Activated effector memory CD4-positive, alpha-beta T cell treated with Interleukin-2 at 50 U/mL for 16 hours (primary cell): ENCODE measurements at regions not wholly inside any gene's neighbourhood (a gene's known extent, or its start where the extent isn't known, plus 50 kb on each side); places are given as distances from the start of the nearest gene placed in this dataset.

Experiments used
- DNase-seq: peaks from one replicate; pipeline ENCODE4 v3.0.0-alpha.2; 2020

- no peak for DNase-seq
Observed at GRCh38 chr13:73879346-73880015, 254.7 kb downstream of the KLF12 start.

DNA sequence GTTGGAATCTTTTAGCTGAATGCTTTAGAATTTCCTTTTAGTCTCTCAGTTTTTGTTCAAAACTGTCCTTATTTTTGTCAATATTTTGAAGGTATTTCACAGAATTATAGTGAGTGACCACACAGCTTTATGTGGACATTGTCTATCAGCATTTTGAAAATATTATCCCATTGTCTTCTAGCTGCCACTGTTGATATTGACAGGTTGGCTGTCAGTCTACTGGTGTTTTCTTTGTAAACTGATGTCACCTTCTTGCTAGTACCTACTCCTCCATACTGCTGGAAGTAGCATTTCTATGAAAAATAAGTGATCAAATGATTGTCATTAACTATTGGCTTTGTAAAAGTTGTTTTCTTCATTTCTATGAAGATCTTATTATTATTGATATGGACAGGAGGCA is 256.8 kb downstream of the KLF12 start:
- DNase-seq: no peak

DNA sequence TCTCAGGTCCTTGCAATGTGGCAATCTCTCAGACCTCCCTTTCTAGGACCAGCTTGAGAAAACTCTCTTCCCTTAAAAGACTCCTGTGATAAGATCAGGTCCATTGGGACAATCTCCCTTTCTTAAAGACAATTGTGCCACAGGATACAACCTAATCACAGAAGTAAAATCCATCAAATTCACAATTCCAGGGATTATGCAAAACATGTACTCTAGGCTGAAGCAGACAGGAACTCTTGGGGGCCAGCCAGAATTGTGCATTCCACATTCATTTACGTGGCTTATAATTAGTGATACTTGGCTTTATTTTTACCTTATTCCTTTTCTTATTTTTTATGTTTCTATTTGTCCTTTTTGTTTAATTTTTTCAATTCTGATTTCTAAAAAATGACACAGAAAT is 257.9 kb downstream of the KLF12 start:
- no peak for DNase-seq

GRCh38 chr13:73873940-73874830 is 260.0 kb downstream of the KLF12 start:
- no peak for DNase-seq

- DNase-seq: no peak
Observed at GRCh38 chr13:73872397-73872796, 261.8 kb downstream of the KLF12 start.

DNA sequence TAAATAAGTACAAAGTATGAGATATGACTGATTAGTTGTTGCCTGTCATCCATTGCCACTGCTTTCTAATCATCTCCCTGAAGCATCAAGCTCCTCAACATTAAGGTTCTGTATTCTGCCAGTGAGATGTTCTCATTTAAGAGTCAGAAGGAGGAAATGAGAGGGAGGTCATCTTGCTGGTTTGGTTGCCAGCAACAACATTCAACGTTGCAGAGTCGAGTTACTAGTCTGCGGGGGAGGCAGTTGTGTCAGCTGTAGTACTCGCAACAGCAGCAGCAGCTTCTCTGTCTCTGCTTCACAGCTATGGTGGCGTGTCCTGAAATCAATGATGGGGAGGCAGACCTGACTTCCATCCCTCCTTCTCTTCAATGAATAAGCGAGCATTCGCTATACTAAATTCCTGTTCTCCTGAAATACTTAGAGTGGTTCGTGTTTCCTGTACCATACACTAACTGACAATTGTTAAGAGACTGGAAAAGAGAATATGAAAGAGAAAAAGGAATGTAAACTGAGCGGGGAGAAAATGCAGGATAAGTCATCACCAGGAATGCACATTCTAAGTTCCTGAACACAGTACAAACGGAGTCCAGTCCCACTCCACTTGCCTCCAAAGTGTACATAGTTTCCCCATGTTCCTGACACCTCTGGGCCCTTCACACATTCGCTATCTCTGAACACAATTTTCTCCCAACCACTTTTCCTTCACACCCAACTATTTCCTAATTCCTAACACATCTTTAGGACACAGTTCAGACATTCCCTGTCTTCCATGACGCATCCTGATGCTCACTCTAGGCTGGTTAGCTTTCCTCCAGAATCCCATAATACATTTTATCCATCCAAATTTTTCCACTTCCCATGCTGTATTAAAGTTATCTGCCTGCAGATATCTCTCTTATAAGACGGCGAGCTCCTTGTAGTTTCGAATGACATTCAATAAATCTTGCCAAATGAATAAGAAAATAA is 263.0 kb downstream of the KLF12 start:
- no peak for DNase-seq

- no peak for DNase-seq
Observed at GRCh38 chr13:73870036-73870741, 264.0 kb downstream of the KLF12 start.

- no peak for DNase-seq
Observed at GRCh38 chr13:73865027-73865426, 269.2 kb downstream of the KLF12 start.

DNA sequence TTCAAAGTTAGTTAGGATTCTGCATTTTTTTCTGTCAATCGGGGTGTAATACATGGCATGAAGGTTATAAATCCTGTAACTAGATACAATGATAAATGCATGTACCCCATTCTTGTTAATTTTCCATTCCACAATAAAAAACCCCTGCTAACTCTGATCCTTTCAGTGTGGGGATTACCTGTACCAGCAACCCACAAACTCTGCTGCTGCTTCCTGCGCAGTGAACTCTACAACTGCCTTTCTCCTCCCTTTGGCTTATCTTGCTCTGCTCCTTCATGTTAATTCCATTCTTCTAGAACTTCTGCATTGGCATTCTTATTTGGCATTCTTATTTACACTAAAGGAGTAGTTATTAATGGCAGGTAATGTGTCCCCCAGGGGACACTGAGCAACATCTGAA is 273.1 kb downstream of the KLF12 start:
- no peak for DNase-seq

DNA sequence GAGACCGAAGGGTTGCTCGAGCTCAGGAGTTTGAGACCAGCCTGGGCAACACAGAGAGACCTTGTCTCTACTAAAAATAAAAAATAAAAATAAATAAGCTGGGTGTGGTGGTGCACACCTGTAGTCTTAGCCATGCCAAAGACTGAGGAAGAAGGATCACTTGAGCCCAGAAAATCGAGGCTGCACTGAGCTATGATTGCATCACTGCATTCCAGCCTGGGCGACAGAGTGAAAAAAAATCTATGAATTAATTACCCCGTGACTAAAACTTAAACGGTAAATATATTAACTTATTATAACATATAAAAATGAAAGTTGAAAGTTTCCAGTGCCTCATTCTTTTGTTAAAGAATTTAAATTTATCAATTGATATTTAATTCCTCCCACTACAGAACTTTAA is 273.7 kb downstream of the KLF12 start:
- DNase-seq: no peak

GRCh38 chr13:73859841-73860240 is 274.4 kb downstream of the KLF12 start:
- no peak for DNase-seq

DNA sequence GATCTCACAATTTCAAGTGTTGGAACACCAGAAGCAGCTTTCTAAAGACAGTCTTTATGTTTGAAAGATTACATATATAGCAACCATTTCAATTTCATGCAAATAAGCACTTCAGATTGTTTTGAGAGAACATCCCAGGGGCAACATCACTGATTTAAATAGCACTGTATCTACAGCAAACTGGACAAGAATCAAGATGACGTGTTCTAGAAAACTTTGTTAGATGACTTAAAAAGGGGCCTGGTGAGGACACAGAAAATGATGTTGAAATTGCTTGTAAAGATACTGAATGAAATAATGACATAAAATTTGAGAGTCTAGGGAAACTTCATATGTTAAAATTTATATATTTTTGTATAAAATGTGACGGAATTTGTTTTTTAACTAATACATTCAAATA is 277.1 kb downstream of the KLF12 start:
- no peak for DNase-seq

GRCh38 chr13:73851104-73851503 is 283.1 kb downstream of the KLF12 start:
- no peak for DNase-seq

- DNase-seq: no peak
Observed at GRCh38 chr13:73850104-73850873, 283.9 kb downstream of the KLF12 start.

DNA sequence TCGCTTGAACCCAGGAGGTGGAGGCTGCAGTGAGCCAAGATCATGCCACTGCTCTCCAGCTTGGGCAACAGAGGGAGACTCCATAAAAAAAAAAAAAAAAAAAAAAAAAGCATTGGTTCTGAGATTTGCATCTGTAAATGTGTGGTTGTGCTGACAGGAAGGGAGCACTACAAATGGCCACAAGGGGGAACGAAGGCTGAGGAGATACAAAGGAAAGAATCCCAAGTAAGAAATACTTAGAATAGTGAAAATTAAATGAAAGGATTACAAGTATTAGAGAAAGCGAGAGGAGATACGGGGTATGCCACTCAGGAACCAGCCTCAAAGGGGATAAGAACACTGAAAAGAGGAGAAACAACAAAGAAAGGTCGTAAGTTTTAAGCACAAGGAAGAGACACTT is 284.9 kb downstream of the KLF12 start:
- DNase-seq: no peak

DNA sequence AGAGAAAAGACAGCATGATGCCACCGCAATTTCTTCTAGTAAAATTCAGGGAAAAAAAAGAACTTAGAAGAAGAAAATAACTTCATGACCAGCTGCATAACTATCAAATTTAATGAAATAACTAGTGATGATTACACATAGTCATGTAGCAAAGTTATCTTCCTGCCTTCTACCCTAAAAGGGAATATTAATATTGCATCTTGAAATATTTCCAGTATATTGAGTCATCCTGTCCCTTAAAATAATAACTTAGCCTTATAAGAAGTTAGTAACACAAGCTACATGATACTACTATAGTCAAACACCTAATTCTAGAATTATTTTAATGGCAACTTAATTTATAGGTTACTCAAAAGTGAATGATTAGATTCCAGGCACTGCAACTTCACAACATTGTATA is 289.2 kb downstream of the KLF12 start:
- DNase-seq: no peak

GRCh38 chr13:73842626-73843025 is 291.6 kb downstream of the KLF12 start:
- no peak for DNase-seq

DNA sequence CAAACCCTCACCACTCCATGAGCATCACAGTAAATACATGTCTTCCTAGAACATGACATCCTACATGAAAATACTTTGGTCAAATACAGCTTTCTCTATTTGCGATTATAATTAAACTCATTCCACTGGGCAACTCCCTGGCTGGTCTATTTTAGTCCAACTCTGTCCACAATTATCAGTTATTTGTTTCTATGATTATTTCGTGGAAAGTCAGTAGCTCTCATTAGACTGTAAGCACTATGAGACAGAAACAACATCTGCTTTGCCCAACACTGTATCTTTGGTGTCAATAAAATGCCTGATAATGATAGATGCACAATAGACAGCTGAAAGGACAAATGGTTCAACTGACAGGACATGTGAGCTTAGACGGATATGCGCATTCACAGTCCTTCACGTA is 292.0 kb downstream of the KLF12 start:
- no peak for DNase-seq

- no peak for DNase-seq
Observed at GRCh38 chr13:73837147-73837546, 297.1 kb downstream of the KLF12 start.

- DNase-seq: no peak
Observed at GRCh38 chr13:73835138-73835721, 299.0 kb downstream of the KLF12 start.

DNA sequence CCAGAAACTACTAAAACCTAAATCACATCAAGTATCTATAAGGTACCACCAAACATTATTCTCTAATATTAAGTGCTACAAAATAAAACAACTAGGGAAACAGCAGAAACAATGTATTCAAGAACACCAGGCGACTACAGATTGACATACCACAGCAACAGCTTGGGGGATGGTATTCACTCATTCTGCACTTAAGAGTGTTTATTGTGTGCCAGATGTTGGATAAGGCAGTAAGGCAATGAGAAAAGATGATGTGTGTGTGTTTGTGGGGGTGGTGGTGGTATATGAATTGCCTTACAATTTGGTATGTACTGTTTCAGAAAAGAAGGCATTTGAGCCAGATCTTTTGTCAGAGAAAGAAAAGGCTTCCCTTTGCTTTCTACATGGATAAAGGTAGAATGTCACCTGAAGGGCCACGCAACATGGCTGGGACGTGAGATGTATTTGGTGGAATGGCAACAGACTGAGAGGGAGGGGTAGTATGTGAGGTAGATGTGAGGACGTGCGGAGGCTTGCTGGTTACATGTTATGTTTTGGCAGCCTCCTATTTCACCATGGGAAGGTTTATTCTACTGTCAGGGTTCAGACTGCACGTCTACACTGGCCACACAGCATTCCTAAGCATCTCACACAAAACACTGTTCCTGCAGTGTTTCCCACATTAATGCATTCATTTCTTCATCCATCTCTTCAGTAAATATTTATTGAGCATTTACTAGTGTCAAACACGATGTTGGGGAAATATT is 300.7 kb downstream of the KLF12 start:
- no peak for DNase-seq
